Skeletal muscle cell (primary cell): ENCODE measurements at regions not wholly inside any gene's neighbourhood (a gene's known extent, or its start where the extent isn't known, plus 50 kb on each side); places are given as distances from the start of the nearest gene placed in this dataset.

Source experiments
- DNase-seq: peaks from one replicate; pipeline ENCODE4 v3.0.0-alpha.2; 2010; ENCODE audit warnings: low read depth
- H3K4me3 ChIP-seq: 2 replicates; pipeline ENCODE4 v1.5.1; 2011; ENCODE audit warnings: low read depth, mild to moderate bottlenecking, control low read depth, low read length, moderate library complexity

DNA sequence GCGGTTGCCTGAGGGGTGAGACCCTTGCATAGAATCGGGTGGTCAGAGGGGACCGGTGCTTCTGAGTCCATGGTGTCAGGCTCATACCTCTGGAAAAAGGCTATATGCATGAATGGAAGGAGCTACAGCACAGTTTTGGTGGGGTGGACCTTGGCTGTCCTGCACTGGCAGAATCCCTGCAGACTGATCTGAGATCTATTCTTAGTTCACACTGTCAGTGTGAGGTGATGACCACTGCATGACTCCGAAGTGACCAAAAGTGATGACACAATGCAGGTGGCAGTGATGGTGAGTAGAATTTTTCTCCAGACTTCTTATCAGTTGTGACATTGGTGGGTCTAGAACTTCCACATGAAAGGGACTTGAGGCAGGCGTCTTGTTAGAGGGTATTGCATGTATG, 105.2 kb upstream of the SLC28A3 start:
- H3K4me3 ChIP-seq: no peak overlapping the region
- no peak for DNase-seq

DNA sequence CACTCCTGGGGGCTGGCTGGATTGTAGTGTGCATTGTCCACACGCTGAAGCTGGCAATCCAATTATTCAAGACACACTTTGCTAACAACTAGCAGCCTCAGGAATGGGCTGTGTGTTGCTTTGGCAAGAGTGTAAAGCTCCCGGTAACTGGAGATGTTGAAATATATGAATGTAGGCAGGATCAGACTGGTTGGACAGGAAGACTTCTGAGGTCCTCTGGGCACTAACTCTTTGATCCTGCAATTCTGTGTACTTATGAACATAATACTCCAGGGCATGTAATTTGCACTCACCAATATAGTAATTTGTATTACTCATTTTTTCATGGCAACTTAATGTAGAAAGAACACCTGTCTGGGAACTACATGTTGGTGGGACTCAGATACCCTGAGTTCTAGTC, 106.7 kb upstream of the SLC28A3 start:
- DNase-seq: no peak
- H3K4me3 ChIP-seq: no peak overlapping the region

DNA sequence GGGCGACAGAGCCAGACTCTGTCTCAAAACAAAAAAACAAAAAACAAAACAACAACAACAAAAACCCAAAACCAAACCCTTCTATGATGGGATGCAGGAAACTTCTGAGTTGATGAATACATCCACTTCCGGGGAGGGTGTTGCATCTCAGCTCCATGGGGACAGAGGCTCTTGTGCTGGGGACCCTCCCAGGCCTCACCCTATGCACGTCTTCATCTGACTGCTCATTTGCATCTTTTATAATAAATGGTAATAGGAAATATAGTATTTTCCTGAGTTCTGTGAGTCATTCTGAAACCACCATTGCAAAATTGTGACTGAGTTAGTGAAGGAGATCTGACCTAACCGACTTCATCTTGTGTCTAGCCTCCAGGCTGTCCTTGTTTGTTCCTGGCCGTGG, 109.5 kb upstream of the SLC28A3 start:
- no peak overlapping the region for H3K4me3 ChIP-seq
- DNase-seq: no peak

DNA sequence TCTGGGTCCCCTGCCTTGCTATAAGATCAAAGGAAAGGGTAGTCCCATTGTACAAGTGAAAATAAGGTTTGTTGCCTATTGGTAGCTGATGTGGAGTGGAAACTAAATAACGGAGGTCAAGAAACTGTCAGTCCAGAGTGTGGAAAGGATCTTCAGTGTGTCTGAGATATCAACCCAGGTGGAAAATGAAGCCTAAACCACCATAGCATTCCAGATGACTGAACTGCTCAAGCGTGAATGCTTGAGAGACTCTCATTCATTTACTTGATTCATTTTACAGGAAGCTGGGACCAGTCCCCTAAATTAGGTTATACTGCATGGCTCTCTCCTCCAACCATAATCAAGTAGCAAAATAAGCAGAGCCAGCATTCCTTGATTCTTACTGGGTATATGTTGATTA, 116.0 kb upstream of the SLC28A3 start:
- no peak for DNase-seq
- H3K4me3 ChIP-seq: no peak overlapping the region

DNA sequence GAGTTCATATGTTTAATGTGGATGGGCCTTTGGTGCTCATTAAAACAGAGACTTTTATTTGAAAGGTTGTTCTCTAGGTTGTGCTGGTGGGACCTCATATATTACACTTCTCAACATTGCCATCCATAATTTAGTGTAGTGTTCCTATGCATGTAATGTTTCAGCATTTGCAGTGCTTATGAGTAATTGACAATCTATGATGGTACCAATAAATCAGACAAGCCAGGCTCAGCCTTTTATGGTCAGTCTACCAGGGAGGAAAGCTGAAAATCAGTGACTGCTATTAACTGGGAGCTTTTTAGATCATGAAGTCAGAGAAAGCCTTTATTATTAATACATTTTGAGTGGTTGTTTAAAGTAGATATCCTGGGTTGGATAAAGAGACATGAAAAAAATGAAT, 120.1 kb upstream of the SLC28A3 start:
- DNase-seq: no peak
- H3K4me3 ChIP-seq: no peak overlapping the region

DNA sequence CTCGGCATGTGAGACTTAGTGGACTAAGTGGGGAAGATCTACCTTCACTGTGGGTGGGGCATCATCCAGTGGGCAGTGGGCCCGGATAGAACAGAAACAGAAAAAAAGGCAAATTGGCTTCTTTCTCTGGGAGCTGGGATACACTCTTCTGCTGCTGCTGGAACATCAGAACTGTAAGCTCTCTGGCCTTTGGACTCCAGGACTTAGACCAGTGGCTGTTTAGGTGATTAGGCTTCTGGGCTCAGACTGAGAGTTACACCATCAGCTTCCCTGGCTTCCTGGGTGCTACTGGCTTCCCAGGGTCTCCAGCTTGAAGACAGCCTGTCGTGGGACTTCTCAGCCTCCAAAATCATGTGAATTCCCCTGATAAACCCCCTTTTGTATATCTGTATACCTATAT, 122.7 kb upstream of the SLC28A3 start:
- no peak overlapping the region for H3K4me3 ChIP-seq
- DNase-seq: no peak

DNA sequence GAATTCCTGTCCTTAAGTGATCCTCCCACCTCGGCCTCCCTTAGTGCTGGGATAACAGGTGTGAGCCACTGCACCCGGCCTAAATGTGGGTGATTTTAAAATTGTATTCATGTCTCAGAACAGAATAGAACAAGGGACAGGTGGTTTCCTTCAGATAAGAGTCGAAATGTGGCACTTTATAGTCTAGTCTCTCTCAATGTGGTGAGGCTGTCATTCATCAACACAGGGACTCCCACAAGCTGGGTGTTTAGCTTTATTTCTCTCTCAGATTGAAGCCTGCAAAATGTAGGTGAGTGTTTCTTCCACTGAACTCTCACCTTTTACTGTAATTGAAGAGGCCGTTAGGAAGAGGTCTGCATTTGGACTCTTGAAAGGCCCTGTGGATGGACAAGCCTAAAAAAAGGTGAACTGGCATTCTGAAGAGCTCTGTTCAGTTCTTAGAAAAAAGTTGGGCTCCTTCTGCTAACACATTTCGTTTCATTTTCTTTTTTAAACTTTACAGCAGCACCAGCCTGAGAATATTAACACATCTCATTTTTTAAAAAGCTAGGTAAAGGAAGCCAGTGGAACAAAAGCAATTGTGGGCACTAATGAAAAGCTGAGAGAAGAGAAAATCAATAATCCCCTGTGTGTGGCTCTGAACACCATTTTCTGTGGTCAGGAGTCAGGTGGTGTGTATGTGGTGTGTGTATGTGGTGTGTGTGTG, 126.2 kb upstream of the SLC28A3 start:
- no peak for DNase-seq
- no peak overlapping the region for H3K4me3 ChIP-seq

DNA sequence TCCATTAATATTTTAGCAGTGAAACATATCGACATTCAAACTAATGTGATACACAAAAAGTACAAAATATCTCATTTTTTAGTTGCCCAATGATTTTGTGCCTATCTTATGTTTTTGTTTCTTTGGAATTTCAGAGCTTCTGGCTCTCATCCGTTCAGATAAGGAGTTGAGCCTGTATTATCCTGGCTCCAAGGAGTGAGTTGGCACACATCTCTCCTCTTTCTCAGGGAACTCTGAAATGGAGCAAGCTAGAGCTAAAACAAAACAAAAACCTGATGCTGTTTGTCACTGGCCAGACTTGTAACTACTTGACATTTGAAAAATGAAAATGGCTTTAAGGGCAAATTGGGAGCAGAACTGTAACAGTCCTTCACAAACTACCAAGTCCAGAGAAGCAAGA, 131.3 kb upstream of the SLC28A3 start:
- no peak for DNase-seq
- H3K4me3 ChIP-seq: no peak overlapping the region

DNA sequence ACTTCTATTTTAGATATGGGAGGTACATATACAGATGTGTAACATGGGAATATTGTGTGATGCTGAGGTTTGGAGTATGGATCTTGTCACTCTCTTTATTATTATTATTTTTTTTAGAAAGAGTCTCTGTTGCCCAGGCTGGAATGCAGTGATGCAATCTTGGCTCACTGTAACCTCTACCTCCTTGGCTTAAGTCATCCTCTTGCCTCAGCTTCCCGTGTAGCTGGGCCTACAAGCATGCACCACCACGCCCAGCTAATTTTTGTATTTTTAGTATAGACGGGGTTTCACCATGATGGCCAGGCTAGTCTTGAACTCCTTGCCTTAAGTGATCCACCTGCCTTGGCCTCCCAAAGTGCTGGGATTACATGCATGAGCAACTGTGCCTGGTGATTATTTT, 138.4 kb upstream of the SLC28A3 start:
- H3K4me3 ChIP-seq: no peak overlapping the region
- no peak for DNase-seq

DNA sequence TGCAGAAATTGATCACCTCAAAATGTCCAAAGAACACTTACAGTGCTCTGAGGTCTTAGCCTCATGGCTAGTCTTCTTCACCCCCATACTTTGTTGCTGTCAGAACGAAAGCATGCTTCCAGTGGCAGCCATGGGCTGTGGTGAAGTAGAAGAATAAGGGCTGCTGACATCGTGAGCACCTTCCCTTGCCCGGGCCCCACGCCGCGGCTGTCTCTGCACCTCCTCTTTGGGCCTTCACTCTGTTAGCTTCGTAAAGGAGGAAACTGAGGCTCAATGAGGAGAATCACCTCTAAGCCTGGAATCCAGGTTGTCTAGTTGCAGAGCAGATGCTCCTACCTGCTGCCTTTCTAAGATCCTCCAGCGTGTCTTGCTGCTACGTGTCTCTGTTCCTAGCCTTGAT, 139.5 kb upstream of the SLC28A3 start:
- no peak overlapping the region for H3K4me3 ChIP-seq
- DNase-seq: no peak

DNA sequence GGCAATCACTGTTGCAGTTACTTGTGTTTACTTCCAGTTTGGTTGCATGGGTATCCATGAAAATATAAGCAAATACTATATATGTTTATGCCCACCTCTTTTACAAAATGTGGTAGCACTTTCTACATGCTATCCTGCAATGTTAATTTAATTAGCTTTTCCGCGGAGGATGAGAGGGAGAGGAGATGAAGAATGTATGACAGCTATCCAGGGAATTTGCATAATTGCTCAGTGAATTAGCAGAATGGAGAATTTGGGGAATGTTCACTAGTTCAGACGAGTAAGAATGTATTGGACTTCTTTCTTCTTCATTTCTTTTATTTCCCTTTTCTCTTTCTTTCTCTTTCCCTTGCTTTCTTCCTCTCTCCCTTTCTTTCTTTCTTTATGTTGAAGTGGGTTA, 140.7 kb upstream of the SLC28A3 start:
- H3K4me3 ChIP-seq: no peak overlapping the region
- DNase-seq: no peak

DNA sequence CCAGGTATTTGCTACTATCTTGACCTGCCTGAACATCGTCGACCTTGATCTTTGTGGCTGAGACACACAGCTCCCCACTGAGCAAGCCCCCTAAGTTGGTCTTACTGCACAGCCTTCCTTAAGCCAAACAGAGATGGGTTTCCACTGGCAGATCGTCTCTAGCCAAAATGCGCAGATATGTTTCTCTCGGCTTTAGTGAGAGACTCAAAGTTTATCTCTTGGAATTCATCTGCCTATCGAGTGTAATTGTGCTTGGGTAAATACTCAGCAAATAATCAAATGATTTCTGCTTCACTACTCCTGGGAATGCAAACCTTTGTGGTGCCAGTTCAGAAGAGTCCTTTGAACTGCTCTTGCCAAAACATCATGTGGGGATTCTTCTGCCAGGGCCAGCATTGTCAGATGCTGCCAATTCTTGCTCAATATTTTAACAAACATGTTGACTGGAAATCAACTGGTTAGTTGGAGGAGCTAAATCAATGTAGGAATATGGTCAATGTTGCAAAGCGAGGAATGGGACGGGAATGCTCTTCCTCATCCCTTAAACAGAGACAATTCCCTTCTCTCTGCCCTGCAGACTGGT, 141.2 kb upstream of the SLC28A3 start:
- no peak for DNase-seq
- H3K4me3 ChIP-seq: no peak overlapping the region

DNA sequence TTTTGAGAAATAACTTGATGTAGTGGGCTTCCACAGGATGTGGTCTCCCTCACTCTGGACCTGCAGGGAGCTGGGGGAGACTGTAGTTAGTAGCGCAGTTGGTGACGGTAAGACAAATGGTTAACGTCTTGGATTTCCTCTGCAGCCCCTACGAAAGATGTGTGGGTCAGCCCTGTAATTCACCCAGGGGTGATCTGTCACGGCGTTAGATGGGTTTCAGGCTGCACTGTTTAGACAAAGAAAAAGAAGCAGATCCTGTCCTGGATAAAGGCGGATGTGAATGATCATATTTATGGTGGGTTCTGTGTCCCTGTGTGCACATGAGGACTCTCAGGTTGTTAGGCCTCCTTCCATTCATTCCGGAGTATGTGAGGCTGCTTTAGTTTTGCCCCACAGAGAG, 142.0 kb upstream of the SLC28A3 start:
- no peak overlapping the region for H3K4me3 ChIP-seq
- no peak for DNase-seq

DNA sequence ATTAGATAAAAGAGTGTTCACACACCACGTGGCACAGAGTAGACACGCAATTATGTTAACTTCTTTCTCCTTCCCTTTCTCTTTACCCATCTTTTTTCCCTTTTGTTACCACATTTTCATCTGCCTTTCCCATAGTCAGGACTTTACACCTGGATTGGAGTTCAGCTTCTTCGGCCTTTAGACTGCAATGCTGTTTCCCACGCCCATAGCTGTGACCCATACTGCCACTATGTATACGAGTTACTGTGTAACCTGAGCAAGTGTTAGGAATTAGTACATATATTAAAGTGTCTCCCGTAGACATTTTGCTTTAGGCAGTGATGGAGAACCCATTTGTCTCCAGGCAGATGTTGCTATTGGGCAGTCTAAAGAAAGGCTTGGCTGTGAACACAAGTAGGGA, 143.6 kb upstream of the SLC28A3 start:
- no peak for DNase-seq
- H3K4me3 ChIP-seq: no peak overlapping the region

DNA sequence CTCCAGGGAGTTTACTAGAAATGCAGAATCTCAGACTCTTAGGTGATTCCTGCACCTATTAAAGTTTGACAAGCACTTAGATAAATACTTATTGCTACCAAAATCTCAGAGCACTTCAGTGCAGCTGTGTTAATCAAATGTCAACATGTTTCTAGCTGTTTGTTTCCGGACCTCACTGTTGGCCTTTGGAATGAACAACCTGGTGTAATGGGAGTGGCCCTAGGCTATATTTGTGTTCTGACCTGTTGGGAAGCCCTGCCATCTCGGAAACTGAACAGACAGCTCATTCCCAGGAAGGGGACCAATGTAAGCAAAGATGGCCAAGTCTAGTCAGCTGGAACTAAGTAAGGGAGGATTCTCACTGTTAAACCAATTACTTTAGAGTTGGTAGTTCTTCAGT, 145.0 kb upstream of the SLC28A3 start:
- DNase-seq: no peak
- no peak overlapping the region for H3K4me3 ChIP-seq

DNA sequence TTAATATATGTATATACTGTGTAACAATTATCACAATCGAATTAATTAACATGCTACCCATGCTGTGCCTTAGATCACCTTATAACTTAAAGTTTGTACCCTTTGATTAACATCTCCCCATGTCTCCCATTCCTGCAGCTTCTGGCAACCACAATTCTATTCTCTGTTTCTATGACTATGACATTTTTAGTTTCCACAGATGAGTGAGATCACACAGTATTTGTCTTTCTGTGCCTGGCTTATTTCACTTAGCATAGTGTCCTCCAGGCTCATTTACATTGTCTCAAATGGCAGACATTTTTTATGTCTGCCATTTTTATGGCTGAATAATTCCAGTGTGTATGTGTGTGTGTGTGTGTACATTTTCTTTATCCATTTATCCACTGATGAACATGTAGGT, 146.1 kb upstream of the SLC28A3 start:
- DNase-seq: no peak
- no peak overlapping the region for H3K4me3 ChIP-seq

DNA sequence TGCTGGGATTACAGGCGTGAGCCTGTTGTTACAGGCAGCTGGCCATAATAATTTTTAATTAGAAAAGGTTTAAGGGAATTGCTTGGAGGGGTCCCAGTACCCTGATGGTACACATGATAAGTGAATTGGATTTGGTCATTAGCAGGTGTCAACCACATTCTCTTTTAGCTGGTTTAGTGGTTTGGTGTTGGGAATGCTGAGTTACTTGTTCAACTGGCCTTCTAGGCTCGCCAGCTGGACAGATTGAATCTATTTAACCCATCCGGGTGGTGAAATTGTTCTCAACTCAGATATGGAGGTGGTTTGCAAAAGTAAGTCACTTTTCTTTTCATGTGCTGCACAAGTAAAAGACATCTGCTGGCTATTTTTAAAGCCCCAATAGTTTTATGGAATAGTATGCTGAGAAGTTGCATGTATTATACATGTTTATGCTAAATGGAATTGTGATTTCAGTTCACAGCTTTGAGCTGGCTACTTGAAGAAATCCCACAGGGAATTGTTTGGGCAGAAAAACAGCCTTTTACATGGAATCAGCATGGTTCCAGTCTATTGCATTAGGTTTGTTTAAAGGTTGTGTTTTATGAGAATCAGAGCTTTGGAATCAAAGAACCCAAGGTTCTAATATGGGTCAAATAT, 149.8 kb upstream of the SLC28A3 start:
- no peak for DNase-seq
- no peak overlapping the region for H3K4me3 ChIP-seq

DNA sequence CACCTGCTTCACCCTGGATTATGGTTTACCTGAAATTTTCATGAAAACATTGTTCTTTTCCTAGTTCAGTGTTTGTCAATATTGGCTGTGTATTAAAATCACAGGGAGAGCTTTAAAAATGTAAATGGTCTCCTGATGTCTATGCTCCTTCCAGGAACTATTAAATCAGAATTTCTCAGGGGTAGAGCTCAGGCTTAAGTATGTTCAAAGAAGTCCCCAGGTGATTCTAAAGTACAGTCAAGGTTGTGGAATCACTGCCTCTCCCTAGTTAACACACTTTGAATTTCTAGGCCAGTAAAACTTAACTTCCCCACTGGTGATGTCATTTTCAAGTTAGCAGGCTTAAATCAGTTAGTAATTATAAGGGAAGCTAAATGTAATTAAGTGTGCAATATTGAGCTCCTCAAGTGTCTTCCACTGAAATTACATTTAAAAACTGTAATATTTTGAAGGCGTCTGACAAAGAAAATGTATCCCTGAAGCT, 150.3 kb upstream of the SLC28A3 start:
- H3K4me3 ChIP-seq: no peak overlapping the region
- DNase-seq: no peak

DNA sequence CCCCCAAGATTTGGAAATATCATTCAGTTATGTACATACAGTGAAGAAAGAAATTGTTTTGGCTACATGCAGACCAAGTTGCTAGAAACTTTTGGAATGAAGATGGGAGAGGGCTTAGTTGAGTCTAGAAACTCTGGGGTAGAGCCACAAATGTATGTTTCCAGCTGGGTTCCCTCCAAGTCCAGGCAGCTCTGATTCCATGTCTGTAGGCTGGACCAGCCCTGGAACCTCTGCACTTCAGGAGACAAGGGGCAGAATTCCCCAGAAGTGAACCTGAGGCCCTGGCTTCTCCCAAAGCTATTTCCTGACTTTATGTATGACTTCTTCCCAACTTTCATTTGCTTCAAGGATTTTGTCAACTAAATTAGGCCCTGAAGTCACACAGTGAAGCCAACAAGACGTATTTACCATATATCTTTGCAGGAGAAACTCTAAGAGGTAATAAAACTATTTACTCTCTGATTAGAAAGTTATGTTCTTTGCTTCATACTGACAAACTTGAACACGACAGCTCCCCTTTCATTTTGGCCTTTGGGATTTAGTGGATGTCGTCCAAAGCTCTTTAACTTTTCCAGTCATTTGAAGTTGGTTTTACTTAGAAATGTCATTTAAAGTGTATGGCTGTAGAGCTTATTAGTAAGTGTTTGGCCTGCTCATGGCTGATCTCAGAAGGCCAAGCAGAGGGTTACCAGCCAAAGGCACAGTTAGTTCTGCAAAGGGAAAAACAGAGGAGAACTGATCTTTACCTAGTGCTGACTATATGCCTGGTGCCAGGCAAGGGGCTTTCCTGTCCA, 152.0 kb upstream of the SLC28A3 start:
- H3K4me3 ChIP-seq: no peak overlapping the region

DNA sequence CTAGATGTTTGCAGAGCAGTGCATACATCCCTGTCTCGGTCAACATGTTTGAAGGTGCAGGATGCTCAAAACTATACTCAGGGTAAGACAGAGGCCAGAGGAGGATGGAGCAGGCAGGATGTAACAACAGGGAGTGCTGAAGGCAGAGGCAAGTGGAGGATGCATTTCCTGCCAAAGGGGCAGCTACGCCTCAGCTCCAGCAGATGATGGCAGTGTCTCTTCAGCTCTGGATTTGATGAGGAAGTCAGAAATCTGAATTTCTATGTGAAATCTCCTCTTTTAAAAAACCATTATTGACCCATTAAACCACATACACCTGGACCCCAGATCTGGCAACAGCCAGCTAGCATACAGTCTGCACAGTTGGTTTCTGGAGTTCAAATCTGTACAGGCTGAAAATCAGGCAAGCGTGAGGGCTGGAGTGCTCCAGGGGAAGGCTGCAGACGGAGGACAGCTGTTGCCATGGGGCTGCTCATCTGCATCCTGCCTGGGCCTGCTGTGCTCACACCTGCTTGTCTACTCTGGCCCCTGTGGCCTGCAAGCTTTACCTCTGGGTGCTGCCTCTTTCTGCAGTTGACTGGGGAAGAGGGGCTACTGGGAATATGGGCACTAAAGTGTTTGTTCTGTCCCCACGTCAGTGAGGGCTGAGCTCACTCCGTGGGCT, 152.9 kb upstream of the SLC28A3 start:
- no peak for DNase-seq
- H3K4me3 ChIP-seq: no peak overlapping the region

More for the DNA sequence above, 152.0 kb upstream of the SLC28A3 start:
- no peak for DNase-seq
